Fibroblast of peridontal ligament (primary cell): ENCODE measurements at regions not wholly inside any gene's neighbourhood (a gene's known extent, or its start where the extent isn't known, plus 50 kb on each side); places are given as distances from the start of the nearest gene placed in this dataset.
"Not testable (repeated sequence)": the region's sequence is repeated elsewhere in the genome, so short reads cannot be mapped to it uniquely, and the experiment has no call there.

Experiments
- DNase-seq: peaks from one replicate; pipeline ENCODE4 v3.0.0-alpha.2; 2010; ENCODE audit errors: extremely low read depth

GRCh38 chr9:74172874-74173273 is 324.3 kb upstream of the RORB start:
- no peak for DNase-seq

GRCh38 chr9:74173284-74173683 is 323.9 kb upstream of the RORB start:
- no peak for DNase-seq

- DNase-seq, result not testable (repeated sequence)
Measured at GRCh38 chr9:74197771-74198170, 299.4 kb upstream of the RORB start.

- no peak for DNase-seq
Measured at GRCh38 chr9:74205056-74205455, 292.1 kb upstream of the RORB start.

- DNase-seq, result no peak
Measured at GRCh38 chr9:74218385-74219063, 278.6 kb upstream of the RORB start.

GRCh38 chr9:74220327-74220726 is 276.8 kb upstream of the RORB start:
- DNase-seq, result no peak

GRCh38 chr9:74236857-74237256 is 260.3 kb upstream of the RORB start:
- no peak for DNase-seq

- DNase-seq, result no peak
Measured at GRCh38 chr9:74245866-74246497, 251.2 kb upstream of the RORB start.

- no peak for DNase-seq
Measured at GRCh38 chr9:74255489-74255984, 241.6 kb upstream of the RORB start.

- DNase-seq, result no peak
Measured at GRCh38 chr9:74275872-74276508, 221.1 kb upstream of the RORB start.

- DNase-seq, result no peak
Measured at GRCh38 chr9:74277532-74277931, 219.6 kb upstream of the RORB start.

GRCh38 chr9:74281674-74282073 is 215.5 kb upstream of the RORB start:
- no peak for DNase-seq

GRCh38 chr9:74282526-74283253 is 214.4 kb upstream of the RORB start:
- no peak for DNase-seq

- no peak for DNase-seq
Measured at GRCh38 chr9:74284581-74285450, 212.3 kb upstream of the RORB start.

GRCh38 chr9:74293479-74293878 is 203.7 kb upstream of the RORB start:
- no peak for DNase-seq

GRCh38 chr9:74303945-74304344 is 193.2 kb upstream of the RORB start:
- no peak for DNase-seq

GRCh38 chr9:74304598-74304997 is 192.5 kb upstream of the RORB start:
- DNase-seq, result no peak

- DNase-seq, result no peak
Measured at GRCh38 chr9:74309654-74310053, 187.5 kb upstream of the RORB start.

GRCh38 chr9:74317235-74317634 is 179.9 kb upstream of the RORB start:
- DNase-seq, result no peak

GRCh38 chr9:74321396-74321795 is 175.7 kb upstream of the RORB start:
- DNase-seq, result no peak

GRCh38 chr9:74322661-74323314 is 174.3 kb upstream of the RORB start:
- DNase-seq, result no peak
